ENCODE measurements at regions not wholly inside any gene's neighbourhood (a gene's known extent, or its start where the extent isn't known, plus 50 kb on each side); places are given as distances from the start of the nearest gene placed in this dataset.

DNA sequence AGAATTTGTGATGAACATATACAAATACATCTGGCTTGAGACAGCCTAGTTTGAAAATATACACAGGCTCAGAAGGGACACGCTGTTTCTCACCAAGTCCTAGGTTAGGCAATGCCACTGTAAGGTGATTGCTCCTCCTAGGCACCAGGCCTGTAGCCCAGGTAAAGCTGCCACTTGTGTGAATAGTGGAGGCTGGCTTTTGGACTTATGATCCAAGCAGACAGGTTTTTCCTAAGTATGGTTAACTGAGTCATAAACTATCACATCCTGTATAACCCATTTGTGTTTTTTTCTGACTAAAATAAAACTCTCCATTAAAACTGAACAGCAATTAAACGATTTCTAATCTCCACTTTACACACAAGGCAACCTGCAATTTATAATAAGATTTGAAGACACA lies 81.0 kb downstream of the SEMA4F start:
- DNase-seq (ENCODE audit: low spot score) = no peak
- Mint-ChIP-seq H3K27me3 (ENCODE audit: low read depth) (peaks cover 19% of the 10 kb centered on the region), H3K9me3 (peaks cover 10% of the 10 kb centered on the region), H3K27ac (no peak overlapping the region), H3K4me3 (no peak overlapping the region), H3K4me1 (ENCODE audit: low read depth) (peaks cover 9% of the 10 kb centered on the region), H3K36me3 (ENCODE audit: low read depth) (peaks cover 1% of the 10 kb centered on the region)

DNA sequence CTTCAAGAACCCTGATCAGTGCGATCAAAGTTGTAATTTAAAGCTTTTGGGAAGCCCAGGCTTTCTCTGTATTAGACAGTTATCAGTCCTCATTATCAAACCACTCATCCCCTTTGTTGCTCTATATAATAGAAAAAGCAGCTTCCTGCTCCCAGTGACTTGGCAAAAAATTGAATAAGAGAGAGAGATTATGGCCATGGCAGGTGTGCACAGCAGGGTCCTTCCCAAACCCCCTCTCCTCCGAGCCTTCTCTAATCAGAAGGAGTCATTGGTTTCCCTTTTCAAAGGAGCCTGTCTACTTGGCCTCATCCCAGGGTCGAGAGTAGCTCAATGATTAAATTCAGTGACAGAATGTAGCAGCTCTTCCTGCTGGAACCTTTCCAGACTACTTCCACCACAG lies 81.5 kb downstream of the SEMA4F start:
- H3K4me1 Mint-ChIP-seq (ENCODE audit: low read depth) = peaks cover 9% of the 10 kb centered on the region
- H3K9me3 Mint-ChIP-seq = peaks cover 10% of the 10 kb centered on the region
- no peak for DNase-seq (ENCODE audit: low spot score)
- H3K27me3 Mint-ChIP-seq (ENCODE audit: low read depth) = peaks cover 15% of the 10 kb centered on the region
- no peak overlapping the region for H3K4me3 Mint-ChIP-seq
- peaks cover 1% of the 10 kb centered on the region for H3K36me3 Mint-ChIP-seq (ENCODE audit: low read depth)
- H3K27ac Mint-ChIP-seq = no peak overlapping the region

DNA sequence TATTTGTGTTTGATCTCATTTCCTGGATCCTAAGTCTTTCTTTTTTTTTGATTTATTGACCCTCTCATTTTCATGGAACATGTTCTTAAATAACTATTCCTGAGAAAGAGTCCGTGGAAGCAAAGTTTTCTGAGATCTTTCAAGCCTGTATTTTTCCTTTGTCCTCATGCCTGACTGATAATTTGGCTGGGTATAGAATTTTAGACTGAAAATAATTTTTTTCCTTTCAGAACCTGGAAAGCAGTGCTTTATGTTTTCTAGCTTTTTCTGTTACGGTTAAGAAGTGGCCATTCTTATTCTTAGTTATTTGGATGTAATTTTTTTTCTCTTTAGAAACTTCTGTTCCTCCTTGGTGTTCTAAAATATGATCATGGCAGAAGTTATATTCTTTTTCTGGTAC lies 82.5 kb downstream of the SEMA4F start:
- Mint-ChIP-seq H3K27me3 (ENCODE audit: low read depth) (peaks cover 7% of the 10 kb centered on the region), H3K4me3 (no peak overlapping the region), H3K36me3 (ENCODE audit: low read depth) (peaks cover 1% of the 10 kb centered on the region)

DNA sequence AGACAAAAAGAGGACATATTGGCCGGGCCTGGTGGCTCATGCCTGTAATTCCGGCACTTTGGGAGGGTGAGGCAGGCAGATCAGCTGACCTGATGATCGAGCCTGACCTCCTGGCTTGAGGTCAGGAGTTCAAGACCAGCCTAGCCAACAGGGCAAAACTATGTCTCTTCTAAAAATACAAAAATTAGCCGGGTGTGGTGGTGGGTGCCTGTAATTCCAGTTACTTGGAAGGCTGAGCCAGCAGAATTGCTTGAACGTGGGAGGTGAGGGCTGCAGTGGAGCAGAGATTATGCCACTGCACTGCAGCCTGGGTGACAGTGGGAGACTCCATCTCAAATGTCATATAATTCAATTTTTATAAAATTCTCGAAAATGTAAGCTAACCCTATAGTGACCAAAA lies 84.5 kb downstream of the SEMA4F start:
- H3K27ac Mint-ChIP-seq = no peak overlapping the region
- no peak overlapping the region for H3K4me3 Mint-ChIP-seq
- peaks cover 9% of the 10 kb centered on the region for H3K4me1 Mint-ChIP-seq (ENCODE audit: low read depth)
- peaks cover 1% of the 10 kb centered on the region for H3K36me3 Mint-ChIP-seq (ENCODE audit: low read depth)
- no peak for DNase-seq (ENCODE audit: low spot score)
- peaks cover 10% of the 10 kb centered on the region for H3K9me3 Mint-ChIP-seq
- peaks cover 2% of the 10 kb centered on the region for H3K27me3 Mint-ChIP-seq (ENCODE audit: low read depth)

More for the DNA sequence above, 82.5 kb downstream of the SEMA4F start:
- Mint-ChIP-seq H3K9me3 (peaks cover 10% of the 10 kb centered on the region), H3K27ac (no peak overlapping the region), H3K4me1 (ENCODE audit: low read depth) (peaks cover 9% of the 10 kb centered on the region)
- DNase-seq (ENCODE audit: low spot score) = no peak

DNA sequence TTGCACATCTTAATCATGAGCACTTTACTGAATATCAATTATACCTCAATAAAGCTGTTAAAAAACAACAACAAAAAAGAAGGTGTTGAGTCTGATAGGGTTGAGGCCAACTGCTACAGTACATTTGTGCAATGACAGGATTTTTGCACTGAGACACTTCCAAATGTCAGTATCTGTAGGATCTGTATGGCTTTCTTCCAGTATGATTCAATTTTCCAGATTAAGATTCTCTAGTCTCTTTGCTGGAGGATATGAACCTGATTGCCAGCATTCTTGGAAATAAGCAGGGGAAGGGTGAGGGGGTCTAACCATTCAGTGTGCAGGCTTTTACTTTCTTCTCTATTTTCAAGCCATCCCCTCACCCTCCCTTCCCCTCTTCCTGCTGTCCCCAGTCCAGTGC lies 85.1 kb downstream of the SEMA4F start:
- H3K36me3 Mint-ChIP-seq (ENCODE audit: low read depth) = peaks cover 1% of the 10 kb centered on the region
- H3K27me3 Mint-ChIP-seq (ENCODE audit: low read depth) = peaks cover 2% of the 10 kb centered on the region
- no peak for DNase-seq (ENCODE audit: low spot score)
- peaks cover 10% of the 10 kb centered on the region for H3K9me3 Mint-ChIP-seq
- peaks cover 9% of the 10 kb centered on the region for H3K4me1 Mint-ChIP-seq (ENCODE audit: low read depth)
- no peak overlapping the region for H3K27ac Mint-ChIP-seq
- no peak overlapping the region for H3K4me3 Mint-ChIP-seq

DNA sequence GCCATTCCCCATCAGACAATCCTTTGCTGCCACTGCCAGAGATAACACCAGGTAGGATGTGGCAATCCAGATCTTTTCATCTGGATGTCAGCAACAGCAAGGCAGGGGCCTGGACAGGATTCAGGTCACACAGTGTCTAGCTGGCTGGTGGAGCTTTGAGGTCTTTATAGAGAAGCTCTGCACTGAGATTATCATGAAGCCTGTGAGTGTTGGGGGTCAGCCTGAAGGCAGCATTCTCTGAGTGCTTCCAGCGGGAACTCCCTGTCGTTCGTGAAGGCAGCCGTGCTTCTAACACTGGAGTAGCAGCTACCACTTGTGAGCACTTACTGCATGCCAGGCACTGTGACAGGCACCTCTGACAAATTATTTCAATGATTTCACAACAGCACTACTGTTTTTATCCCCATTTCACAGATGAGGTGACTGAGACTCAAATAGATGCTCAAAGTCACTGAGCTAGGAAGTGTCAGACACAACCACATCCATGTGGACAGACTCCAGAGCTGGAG lies 85.7 kb downstream of the SEMA4F start:
- H3K9me3 Mint-ChIP-seq = peaks cover 10% of the 10 kb centered on the region
- no peak overlapping the region for H3K27ac Mint-ChIP-seq
- H3K4me3 Mint-ChIP-seq = no peak overlapping the region
- DNase-seq (ENCODE audit: low spot score) = no peak
- peaks cover 8% of the 10 kb centered on the region for H3K4me1 Mint-ChIP-seq (ENCODE audit: low read depth)
- peaks cover 2% of the 10 kb centered on the region for H3K27me3 Mint-ChIP-seq (ENCODE audit: low read depth)
- peaks cover 1% of the 10 kb centered on the region for H3K36me3 Mint-ChIP-seq (ENCODE audit: low read depth)

DNA sequence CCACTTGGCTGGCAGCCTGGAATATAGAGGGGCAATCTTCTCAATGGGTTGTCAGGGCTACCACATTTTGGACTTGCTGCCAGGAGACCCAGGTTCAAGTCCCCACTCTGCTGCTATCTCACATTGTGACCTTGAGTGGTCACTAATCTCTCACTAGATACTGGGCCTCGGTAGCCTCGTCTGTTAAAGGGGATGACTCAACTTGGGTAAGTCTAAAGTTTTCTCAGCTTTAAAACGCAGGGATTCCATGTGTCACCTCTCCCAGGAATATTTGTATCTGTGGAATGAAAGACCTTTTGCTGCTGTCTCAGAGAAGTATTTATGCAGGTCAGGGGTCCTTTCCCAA lies 86.3 kb downstream of the SEMA4F start:
- Mint-ChIP-seq H3K9me3 (peaks cover 10% of the 10 kb centered on the region), H3K27me3 (ENCODE audit: low read depth) (peaks cover 2% of the 10 kb centered on the region), H3K36me3 (ENCODE audit: low read depth) (no peaks in the 10 kb centered on the region), H3K4me3 (no peak overlapping the region), H3K4me1 (ENCODE audit: low read depth) (peaks cover 5% of the 10 kb centered on the region), H3K27ac (no peak overlapping the region)
- no peak for DNase-seq (ENCODE audit: low spot score)

DNA sequence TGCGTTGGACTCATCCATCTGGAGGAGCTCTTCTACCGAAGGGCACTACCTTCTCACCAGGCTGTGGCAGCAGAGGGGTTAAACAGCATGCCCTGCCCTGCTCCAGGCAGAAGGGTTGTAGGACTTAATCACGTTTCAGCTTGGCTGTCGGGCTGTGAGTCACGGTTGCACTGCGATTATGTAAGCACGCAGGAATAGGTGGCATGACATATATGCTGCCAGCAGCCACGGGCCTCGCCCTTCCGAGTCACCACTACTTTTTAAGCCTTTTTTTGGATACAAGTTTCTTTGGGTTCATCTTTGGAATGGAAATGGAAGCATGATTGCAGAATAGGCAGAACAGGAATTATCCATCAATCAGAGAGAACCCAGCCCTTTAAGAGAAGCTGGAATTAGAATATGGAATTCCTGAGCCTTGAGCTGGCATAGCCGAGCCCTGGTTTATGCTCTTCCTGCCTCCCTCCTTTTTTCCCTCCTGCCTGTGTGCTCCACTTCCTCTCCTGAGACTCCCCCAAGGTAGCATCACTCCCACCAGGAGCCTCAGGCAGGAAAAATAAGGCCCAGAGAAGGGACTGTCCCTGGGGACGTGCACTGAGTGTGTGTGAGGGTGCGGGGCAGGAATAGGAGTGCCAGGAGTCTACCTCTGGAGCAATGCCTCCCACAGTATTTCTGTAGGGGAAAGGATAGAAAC lies 86.8 kb downstream of the SEMA4F start:
- H3K27me3 Mint-ChIP-seq (ENCODE audit: low read depth) = peaks cover 2% of the 10 kb centered on the region
- H3K9me3 Mint-ChIP-seq = peaks cover 10% of the 10 kb centered on the region
- H3K27ac Mint-ChIP-seq = no peak overlapping the region
- H3K4me3 Mint-ChIP-seq = no peak overlapping the region
- no peaks in the 10 kb centered on the region for H3K4me1 Mint-ChIP-seq (ENCODE audit: low read depth)
- H3K36me3 Mint-ChIP-seq (ENCODE audit: low read depth) = no peaks in the 10 kb centered on the region
- DNase-seq (ENCODE audit: low spot score) = no peak

DNA sequence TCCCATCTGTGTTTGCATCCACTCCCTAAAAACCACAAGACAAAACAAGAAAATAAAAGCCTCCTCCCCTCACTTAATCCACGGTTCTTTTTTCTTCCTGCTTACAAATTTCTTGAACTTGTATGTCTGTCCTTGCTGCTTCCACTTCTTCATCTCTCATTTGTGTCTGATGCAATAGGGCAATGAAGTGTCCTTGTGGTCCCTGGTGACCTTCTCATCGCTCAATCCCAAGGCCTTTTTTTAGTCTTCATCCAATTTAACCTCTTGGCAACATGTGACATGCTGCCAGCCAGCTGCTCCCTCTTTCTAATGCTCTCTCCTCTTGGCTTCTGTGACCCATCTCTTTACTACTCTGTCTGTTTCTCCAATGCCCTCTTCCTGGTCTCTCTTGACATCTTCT lies 87.6 kb downstream of the SEMA4F start:
- no peak overlapping the region for H3K4me3 Mint-ChIP-seq
- no peaks in the 10 kb centered on the region for H3K4me1 Mint-ChIP-seq (ENCODE audit: low read depth)
- peaks cover 6% of the 10 kb centered on the region for H3K9me3 Mint-ChIP-seq
- no peaks in the 10 kb centered on the region for H3K36me3 Mint-ChIP-seq (ENCODE audit: low read depth)
- peaks cover 2% of the 10 kb centered on the region for H3K27me3 Mint-ChIP-seq (ENCODE audit: low read depth)
- H3K27ac Mint-ChIP-seq = no peak overlapping the region
- no peak for DNase-seq (ENCODE audit: low spot score)

DNA sequence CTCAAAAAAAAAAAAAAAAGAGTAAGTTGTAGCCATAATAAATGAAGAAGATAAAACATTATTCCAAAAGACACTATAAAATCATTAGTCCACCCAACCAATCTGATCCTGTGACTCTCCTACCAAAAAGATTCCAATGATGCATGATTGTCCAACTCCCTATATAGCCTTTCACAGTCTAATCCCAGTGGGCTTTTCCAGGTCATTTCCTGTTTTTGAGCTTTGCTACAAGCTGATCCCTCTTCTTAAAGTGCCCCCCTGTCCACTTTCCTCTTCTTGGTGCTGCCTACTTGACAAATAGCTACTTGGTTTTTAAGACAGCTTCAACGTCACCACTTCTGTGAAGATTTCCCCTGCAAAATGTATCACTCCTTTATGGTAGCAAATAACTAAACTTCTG lies 88.4 kb downstream of the SEMA4F start:
- Mint-ChIP-seq H3K27me3 (ENCODE audit: low read depth) (no peaks in the 10 kb centered on the region), H3K27ac (no peak overlapping the region), H3K4me1 (ENCODE audit: low read depth) (no peaks in the 10 kb centered on the region), H3K4me3 (no peak overlapping the region), H3K9me3 (no peaks in the 10 kb centered on the region), H3K36me3 (ENCODE audit: low read depth) (no peaks in the 10 kb centered on the region)
- no peak for DNase-seq (ENCODE audit: low spot score)

DNA sequence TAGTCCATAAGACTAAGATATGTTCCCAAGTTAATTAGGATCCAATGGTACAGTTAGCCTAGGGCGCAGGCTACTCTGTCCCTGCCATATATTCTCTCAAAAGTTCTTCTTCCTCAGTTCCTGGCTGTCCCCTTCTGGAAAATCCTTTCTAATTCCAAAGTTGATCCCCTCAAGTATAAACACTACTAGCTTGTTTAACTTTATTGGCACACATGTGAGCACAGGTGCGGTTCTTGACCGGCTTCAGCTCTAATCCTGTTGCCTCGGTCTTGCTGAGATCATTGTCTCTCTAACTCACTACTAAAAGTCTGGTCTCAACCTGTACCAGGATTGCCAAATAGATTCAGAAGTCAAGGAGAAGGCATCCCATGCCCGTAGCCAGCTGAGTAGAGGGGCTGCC lies 89.0 kb downstream of the SEMA4F start:
- no peak overlapping the region for H3K4me3 Mint-ChIP-seq
- no peaks in the 10 kb centered on the region for H3K4me1 Mint-ChIP-seq (ENCODE audit: low read depth)
- H3K27ac Mint-ChIP-seq = no peak overlapping the region
- H3K27me3 Mint-ChIP-seq (ENCODE audit: low read depth) = no peaks in the 10 kb centered on the region
- DNase-seq (ENCODE audit: low spot score) = no peak
- H3K36me3 Mint-ChIP-seq (ENCODE audit: low read depth) = no peaks in the 10 kb centered on the region
- H3K9me3 Mint-ChIP-seq = no peaks in the 10 kb centered on the region

DNA sequence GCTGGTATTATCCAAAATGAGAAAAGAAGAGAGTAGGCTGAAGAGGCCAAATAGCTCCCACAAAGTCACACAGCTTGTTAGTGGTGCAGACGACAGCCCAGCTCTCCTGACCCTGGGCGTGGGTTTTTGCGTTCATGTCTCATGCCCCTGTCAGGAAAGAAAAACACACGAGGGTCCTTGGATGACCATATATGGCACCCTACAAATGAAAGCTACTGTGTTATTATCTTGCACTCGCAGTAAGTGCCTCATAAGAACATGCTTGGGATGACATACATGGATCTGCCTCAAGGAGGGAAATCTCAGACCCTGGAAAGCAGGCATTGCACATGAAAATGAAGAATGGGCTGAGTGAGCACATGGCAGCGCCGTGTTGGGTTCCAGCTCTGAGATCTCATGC lies 89.7 kb downstream of the SEMA4F start:
- no peak overlapping the region for H3K4me3 Mint-ChIP-seq
- H3K36me3 Mint-ChIP-seq (ENCODE audit: low read depth) = no peaks in the 10 kb centered on the region
- no peak for DNase-seq (ENCODE audit: low spot score)
- H3K27me3 Mint-ChIP-seq (ENCODE audit: low read depth) = peaks cover 3% of the 10 kb centered on the region
- H3K9me3 Mint-ChIP-seq = no peaks in the 10 kb centered on the region
- H3K4me1 Mint-ChIP-seq (ENCODE audit: low read depth) = no peaks in the 10 kb centered on the region
- H3K27ac Mint-ChIP-seq = no peak overlapping the region

DNA sequence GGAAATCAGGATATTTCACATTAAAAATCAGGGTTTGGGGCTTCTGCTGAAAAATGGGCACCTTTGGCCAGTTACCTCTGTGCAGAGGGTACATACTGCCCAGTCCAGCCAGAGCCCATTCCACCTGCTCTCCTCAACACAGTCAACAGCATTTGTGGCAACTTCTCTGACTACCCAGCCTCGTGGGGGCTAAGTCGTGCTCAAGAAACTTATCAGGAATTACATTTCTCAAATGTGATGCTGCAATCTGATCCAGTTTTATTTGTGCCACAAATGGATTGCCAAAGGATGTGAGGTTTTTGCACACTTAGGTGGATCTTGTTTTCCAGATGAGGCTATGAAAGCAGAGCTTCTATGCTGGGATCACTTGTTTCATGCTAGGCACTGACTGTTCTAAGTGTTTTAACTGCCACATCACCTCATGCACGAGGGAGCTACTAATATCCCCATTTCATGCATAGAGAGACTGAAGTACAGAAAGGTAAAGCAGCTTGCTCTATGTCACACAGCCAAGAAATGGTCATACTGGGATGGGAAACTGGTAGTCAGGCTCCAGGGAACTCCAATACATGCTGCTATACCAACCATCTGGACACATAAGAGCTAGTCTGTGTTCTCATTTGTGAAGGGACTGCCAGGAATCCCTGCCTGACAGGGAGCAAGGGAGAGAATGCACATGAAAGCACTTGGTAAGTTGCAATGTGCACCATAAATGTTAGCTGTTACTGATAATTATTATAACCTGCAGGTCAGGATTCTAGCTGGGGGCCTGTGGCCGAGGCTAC lies 89.0 kb upstream of the HK2 start:
- no peaks in the 10 kb centered on the region for H3K9me3 Mint-ChIP-seq

DNA sequence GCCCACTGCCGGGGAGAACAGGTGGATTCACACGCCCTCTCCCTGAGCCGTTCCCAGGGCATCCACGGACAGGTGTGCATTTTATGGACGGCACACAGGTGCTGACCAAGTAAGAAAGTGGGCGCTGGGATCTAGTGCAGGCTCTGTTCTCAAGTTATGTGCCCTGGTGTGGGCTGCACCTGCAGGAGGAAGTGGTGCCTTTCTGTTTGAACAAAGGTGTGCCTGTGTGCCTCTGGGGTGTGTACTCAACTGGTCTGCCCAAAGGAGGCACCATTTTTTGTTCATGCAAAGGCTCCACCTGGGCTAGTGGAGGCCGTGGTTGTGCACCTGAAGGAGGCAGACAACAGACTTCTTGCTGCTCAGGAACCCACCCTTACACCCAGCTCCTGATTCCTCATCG lies 88.2 kb upstream of the HK2 start:
- no peaks in the 10 kb centered on the region for H3K36me3 Mint-ChIP-seq (ENCODE audit: low read depth)
- H3K4me1 Mint-ChIP-seq (ENCODE audit: low read depth) = no peaks in the 10 kb centered on the region
- H3K4me3 Mint-ChIP-seq = no peak overlapping the region
- H3K27ac Mint-ChIP-seq = no peak overlapping the region
- H3K27me3 Mint-ChIP-seq (ENCODE audit: low read depth) = peaks cover 10% of the 10 kb centered on the region
- H3K9me3 Mint-ChIP-seq = no peaks in the 10 kb centered on the region
- DNase-seq (ENCODE audit: low spot score) = no peak

More for the DNA sequence above, 89.0 kb upstream of the HK2 start:
- Mint-ChIP-seq H3K4me3 (no peak overlapping the region), H3K36me3 (ENCODE audit: low read depth) (no peaks in the 10 kb centered on the region), H3K4me1 (ENCODE audit: low read depth) (no peaks in the 10 kb centered on the region), H3K27me3 (ENCODE audit: low read depth) (peaks cover 9% of the 10 kb centered on the region), H3K27ac (no peak overlapping the region)
- no peak for DNase-seq (ENCODE audit: low spot score)
